ENCODE measurements at regions not wholly inside any gene's neighbourhood (a gene's known extent, or its start where the extent isn't known, plus 50 kb on each side); places are given as distances from the start of the nearest gene placed in this dataset.

DNA sequence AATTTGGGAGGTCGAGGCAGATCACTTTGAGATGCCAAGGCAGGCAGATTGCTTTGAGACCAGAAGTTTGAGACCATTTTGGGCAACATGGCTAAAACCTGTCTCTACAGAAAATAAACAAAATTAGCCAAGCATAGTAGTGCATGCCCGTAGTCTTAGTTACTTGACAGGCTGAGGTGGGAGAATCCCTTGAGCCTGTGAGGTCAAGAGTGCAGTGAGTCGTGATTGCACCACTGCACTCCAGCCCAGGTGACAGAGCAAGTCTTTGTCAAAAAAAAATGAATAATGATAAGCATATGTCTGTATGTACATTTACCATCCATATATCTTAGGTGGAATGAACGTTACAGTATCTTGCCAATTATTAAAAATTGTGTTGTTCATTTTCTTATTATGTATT lies 2447.7 kb downstream of the PCDH9 start:
- TF ChIP-seq POLR2AphosphoS5 (IDR thresholded peaks at IDR 0.05) (no peak), POLR2A (IDR thresholded peaks at IDR 0.05) (no peak)
- TF ChIP-seq, protein P1, sequence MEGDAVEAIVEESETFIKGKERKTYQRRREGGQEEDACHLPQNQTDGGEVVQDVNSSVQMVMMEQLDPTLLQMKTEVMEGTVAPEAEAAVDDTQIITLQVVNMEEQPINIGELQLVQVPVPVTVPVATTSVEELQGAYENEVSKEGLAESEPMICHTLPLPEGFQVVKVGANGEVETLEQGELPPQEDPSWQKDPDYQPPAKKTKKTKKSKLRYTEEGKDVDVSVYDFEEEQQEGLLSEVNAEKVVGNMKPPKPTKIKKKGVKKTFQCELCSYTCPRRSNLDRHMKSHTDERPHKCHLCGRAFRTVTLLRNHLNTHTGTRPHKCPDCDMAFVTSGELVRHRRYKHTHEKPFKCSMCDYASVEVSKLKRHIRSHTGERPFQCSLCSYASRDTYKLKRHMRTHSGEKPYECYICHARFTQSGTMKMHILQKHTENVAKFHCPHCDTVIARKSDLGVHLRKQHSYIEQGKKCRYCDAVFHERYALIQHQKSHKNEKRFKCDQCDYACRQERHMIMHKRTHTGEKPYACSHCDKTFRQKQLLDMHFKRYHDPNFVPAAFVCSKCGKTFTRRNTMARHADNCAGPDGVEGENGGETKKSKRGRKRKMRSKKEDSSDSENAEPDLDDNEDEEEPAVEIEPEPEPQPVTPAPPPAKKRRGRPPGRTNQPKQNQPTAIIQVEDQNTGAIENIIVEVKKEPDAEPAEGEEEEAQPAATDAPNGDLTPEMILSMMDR (IDR thresholded peaks at IDR 0.05), result no peak

Data from prostate gland (tissue), 2 donors.